SJSA1 (cell line): ENCODE measurements at regions not wholly inside any gene's neighbourhood (a gene's known extent, or its start where the extent isn't known, plus 50 kb on each side); places are given as distances from the start of the nearest gene placed in this dataset.

Experiments used
- DNase-seq, 2 experiments: peaks; one replicate each; pipeline ENCODE4 v3.0.0-alpha.2; 2015 to 2020; ENCODE audit warnings: low spot score in 2 of 2, low read depth in 1 of 2
- H3K27ac ChIP-seq: fragments of 250-450 bp; sonication (Bioruptor Pico); 2 replicates; pipeline ENCODE4 v1.5.1; 2020; ENCODE audit warnings: mild to moderate bottlenecking, moderate library complexity
- H3K27me3 ChIP-seq: fragments of 250-450 bp; sonication (Bioruptor Pico); replicated peaks from 2 replicates; pipeline ENCODE4 v1.5.1; 2020; ENCODE audit warnings: mild to moderate bottlenecking, moderate library complexity
- H3K36me3 ChIP-seq: fragments of 250-450 bp; sonication (Bioruptor Pico); 2 replicates; pipeline ENCODE4 v1.5.1; 2020; ENCODE audit warnings: mild to moderate bottlenecking
- H3K4me1 ChIP-seq: fragments of 250-450 bp; sonication (Bioruptor Pico); replicated peaks from 2 replicates; pipeline ENCODE4 v1.6.1; 2021; ENCODE audit warnings: mild to moderate bottlenecking
- H3K4me3 ChIP-seq: fragments of 250-450 bp; sonication (Bioruptor Pico); 2 replicates; pipeline ENCODE4 v1.5.1; 2020; ENCODE audit warnings: mild to moderate bottlenecking
- H3K9me3 ChIP-seq: fragments of 250-450 bp; sonication (Bioruptor Pico); replicated peaks from 2 replicates; pipeline ENCODE4 v1.5.1; 2020; ENCODE audit warnings: mild to moderate bottlenecking

DNA sequence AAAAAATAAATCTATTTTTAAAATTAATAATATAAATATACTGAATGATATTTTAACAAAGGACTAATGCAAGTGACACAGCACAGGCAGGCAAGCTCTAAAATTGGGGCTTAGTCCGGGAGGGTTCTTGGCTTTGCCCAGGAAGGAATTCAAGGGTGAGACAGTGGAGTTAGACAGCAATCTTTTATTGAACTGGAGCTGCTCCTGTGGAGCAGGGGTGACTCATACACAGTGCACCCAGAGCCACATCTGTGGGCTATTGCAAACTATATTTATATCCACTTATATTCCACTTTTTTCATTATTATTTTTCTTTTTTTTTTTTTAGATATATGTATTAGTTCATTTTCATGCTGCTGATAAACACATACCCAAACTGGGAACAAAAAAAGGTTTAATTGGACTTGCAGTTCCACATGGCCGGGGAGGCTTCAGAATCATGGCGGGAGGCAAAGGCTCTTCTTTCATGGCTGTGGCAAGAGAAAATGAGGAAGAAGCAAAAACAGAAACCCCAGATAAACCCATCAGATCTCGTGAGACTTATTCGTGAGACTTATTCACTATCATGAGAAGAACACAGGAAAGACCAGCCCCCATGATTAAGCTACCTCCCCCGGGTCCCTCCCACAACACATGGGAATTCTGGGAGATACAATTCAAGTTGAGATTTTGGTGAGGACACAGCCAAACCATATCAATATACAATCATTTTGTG is 437.1 kb downstream of the BCL11A start:
- Histone ChIP-seq H3K27me3 (no peaks in the 10 kb centered on the region), H3K36me3 (no peaks in the 10 kb centered on the region), H3K9me3 (no peaks in the 10 kb centered on the region), H3K27ac (no peak overlapping the region), H3K4me3 (no peak overlapping the region), H3K4me1 (no peaks in the 10 kb centered on the region)
- no peak for DNase-seq

DNA sequence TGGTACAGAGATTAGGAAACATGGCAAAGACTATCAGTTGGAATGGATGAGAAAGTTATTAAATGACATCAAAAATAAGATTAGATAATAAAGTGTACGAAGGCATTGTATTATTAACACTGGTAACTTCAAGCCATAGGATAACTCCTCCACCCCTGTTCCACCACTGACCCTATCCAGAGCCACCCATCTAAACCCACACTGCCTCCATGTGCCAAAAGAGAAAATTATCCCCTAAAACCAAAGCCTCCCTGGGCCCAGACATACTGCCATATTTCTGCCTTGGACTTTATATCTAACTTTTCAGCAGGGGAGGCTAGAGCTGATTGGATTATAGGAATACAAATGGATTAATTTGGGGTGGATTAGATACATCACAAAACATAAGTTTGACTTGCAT is 443.7 kb downstream of the BCL11A start:
- Histone ChIP-seq H3K27me3 (no peaks in the 10 kb centered on the region), H3K36me3 (no peaks in the 10 kb centered on the region), H3K4me1 (no peaks in the 10 kb centered on the region), H3K4me3 (no peak overlapping the region), H3K9me3 (no peaks in the 10 kb centered on the region), H3K27ac (no peak overlapping the region)
- DNase-seq, result no peak

GRCh38 chr2:60106836-60107529 is 446.5 kb downstream of the BCL11A start:
- no peaks in the 10 kb centered on the region for H3K4me1 ChIP-seq

GRCh38 chr2:60105906-60106305 is 447.5 kb downstream of the BCL11A start:
- no peaks in the 10 kb centered on the region for H3K9me3 ChIP-seq
- H3K27ac ChIP-seq, result no peak overlapping the region
- no peak for DNase-seq
- H3K36me3 ChIP-seq, result no peaks in the 10 kb centered on the region
- H3K4me3 ChIP-seq, result no peak overlapping the region
- H3K27me3 ChIP-seq, result no peaks in the 10 kb centered on the region
- H3K4me1 ChIP-seq, result no peaks in the 10 kb centered on the region

More at GRCh38 chr2:60106836-60107529, 446.5 kb downstream of the BCL11A start:
- Histone ChIP-seq H3K27ac (no peak overlapping the region), H3K36me3 (no peaks in the 10 kb centered on the region), H3K27me3 (no peaks in the 10 kb centered on the region), H3K9me3 (no peaks in the 10 kb centered on the region), H3K4me3 (no peak overlapping the region)
- no peak for DNase-seq

GRCh38 chr2:60104514-60105505 is 448.6 kb downstream of the BCL11A start:
- DNase-seq, result no peak
- H3K27ac ChIP-seq, result no peak overlapping the region
- H3K27me3 ChIP-seq, result no peaks in the 10 kb centered on the region
- no peaks in the 10 kb centered on the region for H3K9me3 ChIP-seq
- H3K36me3 ChIP-seq, result no peaks in the 10 kb centered on the region
- H3K4me1 ChIP-seq, result no peaks in the 10 kb centered on the region
- H3K4me3 ChIP-seq, result no peak overlapping the region

DNA sequence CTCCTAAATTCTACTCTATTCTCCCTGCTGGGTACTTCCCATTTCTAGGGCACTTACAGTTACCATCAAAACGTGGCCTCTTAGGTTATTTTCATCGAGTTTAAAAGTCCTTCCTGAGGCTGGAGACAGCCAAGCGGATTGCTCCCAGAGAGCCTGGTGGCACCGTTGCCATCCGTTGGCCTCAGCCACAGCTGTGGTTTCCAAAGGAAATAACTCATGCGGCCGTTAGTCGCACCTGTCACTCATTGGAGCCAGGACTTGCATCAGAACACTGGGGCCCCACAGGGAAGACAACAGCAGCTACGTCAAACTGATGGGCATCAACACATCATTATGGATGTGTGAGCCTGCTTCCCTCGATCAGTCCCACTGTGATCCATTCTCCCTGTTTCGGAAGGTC is 453.4 kb downstream of the BCL11A start:
- Histone ChIP-seq H3K4me1 (no peaks in the 10 kb centered on the region), H3K36me3 (no peaks in the 10 kb centered on the region), H3K27me3 (no peaks in the 10 kb centered on the region), H3K27ac (no peak overlapping the region), H3K4me3 (no peak overlapping the region), H3K9me3 (no peaks in the 10 kb centered on the region)
- DNase-seq, result no peak

GRCh38 chr2:60098996-60099395 is 454.5 kb downstream of the BCL11A start:
- no peak overlapping the region for H3K4me3 ChIP-seq
- no peaks in the 10 kb centered on the region for H3K4me1 ChIP-seq
- no peaks in the 10 kb centered on the region for H3K9me3 ChIP-seq
- no peaks in the 10 kb centered on the region for H3K27me3 ChIP-seq
- no peak overlapping the region for H3K27ac ChIP-seq
- DNase-seq, result no peak
- H3K36me3 ChIP-seq, result no peaks in the 10 kb centered on the region

- H3K4me3 ChIP-seq, result no peak overlapping the region
- no peaks in the 10 kb centered on the region for H3K9me3 ChIP-seq
- DNase-seq, result no peak
- no peaks in the 10 kb centered on the region for H3K27me3 ChIP-seq
- no peaks in the 10 kb centered on the region for H3K36me3 ChIP-seq
- H3K27ac ChIP-seq, result no peak overlapping the region
- H3K4me1 ChIP-seq, result no peaks in the 10 kb centered on the region
These were observed 456.2 kb downstream of the BCL11A start for GRCh38 chr2:60097298-60097697.

DNA sequence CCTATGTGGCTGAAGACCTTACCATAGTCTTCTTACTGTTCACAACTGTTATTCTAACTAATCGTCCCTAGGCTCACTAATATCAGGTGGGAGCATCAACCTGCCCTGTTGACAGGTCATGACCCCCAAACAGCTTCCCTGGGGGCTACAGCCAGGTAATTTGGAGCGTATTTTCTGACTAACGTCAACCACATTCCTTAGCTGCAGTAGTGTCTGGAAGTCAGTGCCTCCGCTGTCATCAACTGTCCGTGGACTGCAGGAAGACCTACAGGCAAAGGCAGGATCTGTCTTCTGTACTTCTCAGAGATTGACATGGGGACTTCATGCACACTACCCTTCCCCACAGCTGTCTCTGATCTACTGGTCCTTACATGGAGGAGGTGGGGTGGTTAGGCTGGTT is 456.9 kb downstream of the BCL11A start:
- DNase-seq, result no peak
- no peaks in the 10 kb centered on the region for H3K9me3 ChIP-seq
- no peak overlapping the region for H3K27ac ChIP-seq
- H3K4me3 ChIP-seq, result no peak overlapping the region
- H3K27me3 ChIP-seq, result no peaks in the 10 kb centered on the region
- H3K36me3 ChIP-seq, result no peaks in the 10 kb centered on the region
- H3K4me1 ChIP-seq, result no peaks in the 10 kb centered on the region

DNA sequence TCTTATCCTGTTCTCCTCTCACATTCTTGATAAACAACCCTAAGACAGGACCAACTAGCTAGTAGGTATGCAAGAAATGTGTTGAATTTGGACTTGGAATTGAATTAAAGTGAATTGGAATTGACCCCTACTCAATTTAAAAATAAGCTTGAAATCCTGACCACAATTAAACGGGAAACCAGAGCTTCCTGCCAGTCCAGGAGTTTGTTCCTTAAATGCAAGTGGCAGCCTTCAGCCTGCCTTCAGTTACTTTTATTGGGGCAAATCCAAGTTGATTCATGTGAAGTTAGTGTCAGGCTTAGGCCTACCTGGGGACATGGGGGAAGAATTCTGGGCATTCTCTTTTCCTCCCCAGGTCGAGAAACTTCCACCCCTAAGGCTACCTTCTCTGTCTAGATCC is 457.6 kb downstream of the BCL11A start:
- no peak for DNase-seq
- no peaks in the 10 kb centered on the region for H3K27me3 ChIP-seq
- H3K9me3 ChIP-seq, result no peaks in the 10 kb centered on the region
- no peaks in the 10 kb centered on the region for H3K4me1 ChIP-seq
- no peak overlapping the region for H3K4me3 ChIP-seq
- H3K36me3 ChIP-seq, result no peaks in the 10 kb centered on the region
- no peak overlapping the region for H3K27ac ChIP-seq

GRCh38 chr2:60095202-60095815 is 458.1 kb downstream of the BCL11A start:
- Histone ChIP-seq H3K36me3 (no peaks in the 10 kb centered on the region), H3K27me3 (no peaks in the 10 kb centered on the region), H3K4me3 (no peak overlapping the region), H3K9me3 (no peaks in the 10 kb centered on the region), H3K27ac (no peak overlapping the region), H3K4me1 (no peaks in the 10 kb centered on the region)
- DNase-seq, result no peak

DNA sequence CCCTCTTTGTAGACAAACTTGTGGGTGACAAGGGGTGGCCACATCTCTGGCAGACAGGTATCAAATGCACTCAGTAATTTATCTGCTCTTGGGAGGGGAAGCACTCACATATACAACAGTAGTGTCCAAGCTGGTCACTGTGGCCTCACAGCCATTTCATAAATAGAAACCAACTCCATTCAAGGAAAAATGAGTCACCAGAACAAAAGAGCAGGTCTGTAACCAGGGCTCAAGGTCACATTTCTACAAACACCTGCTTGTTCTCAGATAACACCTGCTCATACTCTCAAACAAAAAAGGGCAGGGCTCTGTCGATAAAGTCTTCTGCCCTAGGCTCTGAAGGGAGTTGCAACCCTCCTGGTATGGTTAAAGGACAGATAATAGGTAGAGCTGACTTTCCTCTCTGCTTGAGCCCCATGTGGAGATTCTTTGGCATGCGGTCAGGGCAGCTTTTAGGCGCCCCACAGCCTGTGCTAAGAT is 459.0 kb downstream of the BCL11A start:
- Histone ChIP-seq H3K9me3 (no peaks in the 10 kb centered on the region), H3K4me3 (no peak overlapping the region), H3K4me1 (no peaks in the 10 kb centered on the region), H3K27me3 (no peaks in the 10 kb centered on the region), H3K36me3 (no peaks in the 10 kb centered on the region), H3K27ac (no peak overlapping the region)
- DNase-seq, result no peak

DNA sequence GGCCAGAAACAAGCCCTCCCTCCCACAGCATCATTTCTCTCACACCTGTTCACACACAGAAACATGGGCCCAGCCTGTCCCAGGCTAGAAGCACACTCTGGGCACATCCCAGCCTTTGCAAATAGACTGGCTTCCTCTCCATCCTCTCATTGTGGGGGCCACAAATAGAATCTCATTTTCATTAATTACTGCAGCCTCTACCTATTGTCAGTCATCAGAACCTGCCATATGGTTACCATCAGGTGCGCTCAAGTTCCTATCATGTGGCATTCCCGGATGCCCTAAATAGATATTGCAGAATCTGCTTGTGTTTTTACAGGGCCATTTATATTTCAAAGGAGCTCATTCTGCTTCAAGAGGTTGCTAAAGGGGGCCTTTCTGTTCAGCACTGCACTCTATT is 460.7 kb downstream of the BCL11A start:
- Histone ChIP-seq H3K27me3 (no peaks in the 10 kb centered on the region), H3K4me1 (no peaks in the 10 kb centered on the region), H3K9me3 (no peaks in the 10 kb centered on the region), H3K36me3 (no peaks in the 10 kb centered on the region), H3K27ac (no peak overlapping the region), H3K4me3 (no peak overlapping the region)
- DNase-seq, result no peak
